Endodermal cell (in vitro differentiated cells): ENCODE measurements at regions not wholly inside any gene's neighbourhood (a gene's known extent, or its start where the extent isn't known, plus 50 kb on each side); places are given as distances from the start of the nearest gene placed in this dataset.

Source experiments
- DNase-seq: peaks from one replicate; pipeline ENCODE4 v3.0.0-alpha.2; 2017
- H3K27ac ChIP-seq: 2 replicates; pipeline ENCODE4 v1.5.1; 2013; ENCODE audit warnings: mild to moderate bottlenecking, low read depth, low read length, moderate library complexity
- H3K27me3 ChIP-seq: 2 replicates; pipeline ENCODE4 v1.6.1; 2013; ENCODE audit warnings: mild to moderate bottlenecking, low read length, moderate library complexity; ENCODE audit not compliant: insufficient read depth, control insufficient read depth, poor library complexity, severe bottlenecking
- H3K36me3 ChIP-seq: 2 replicates; pipeline ENCODE4 v1.7.0; 2013; ENCODE audit warnings: mild to moderate bottlenecking, low read length, moderate library complexity; ENCODE audit not compliant: control insufficient read depth, insufficient read depth
- H3K4me1 ChIP-seq: one replicate; pipeline ENCODE4 v1.7.0; 2013; ENCODE audit warnings: low read length; ENCODE audit not compliant: control insufficient read depth, insufficient read depth
- H3K4me3 ChIP-seq: 2 replicates; pipeline ENCODE4 v1.5.1; 2013; ENCODE audit warnings: mild to moderate bottlenecking, low read length, moderate library complexity
- H3K9ac ChIP-seq: 2 replicates; pipeline ENCODE4 v1.6.1; 2013; ENCODE audit warnings: mild to moderate bottlenecking, low read length, moderate library complexity; ENCODE audit not compliant: poor library complexity, severe bottlenecking; ENCODE audit errors: extremely low read depth
- H3K9me3 ChIP-seq: 2 replicates; pipeline ENCODE4 v1.6.1; 2013; ENCODE audit warnings: mild to moderate bottlenecking, low read length, moderate library complexity; ENCODE audit not compliant: control insufficient read depth
- H3K27ac Mint-ChIP-seq: 2 replicates; pipeline ENCODE4 v1.8.0; 2020; ENCODE audit warnings: mixed read lengths
- H3K27me3 Mint-ChIP-seq: 2 replicates; pipeline ENCODE4 v1.8.0; 2021; ENCODE audit warnings: mild to moderate bottlenecking, mixed read lengths; ENCODE audit not compliant: insufficient read depth
- H3K36me3 Mint-ChIP-seq: 2 replicates; pipeline ENCODE4 v1.8.0; 2020; ENCODE audit warnings: low read depth, mixed read lengths
- H3K4me1 Mint-ChIP-seq: 2 replicates; pipeline ENCODE4 v1.8.0; 2020; ENCODE audit warnings: mixed read lengths
- H3K4me3 Mint-ChIP-seq: 2 replicates; pipeline ENCODE4 v1.8.0; 2020; ENCODE audit warnings: mild to moderate bottlenecking, moderate library complexity, mixed read lengths
- H3K9me3 Mint-ChIP-seq: 2 replicates; pipeline ENCODE4 v1.8.0; 2020; ENCODE audit warnings: mild to moderate bottlenecking, mixed read lengths
- CTCF ChIP-seq: fragments of 200-600 bp; sonication (generic); conservative IDR thresholded peaks from 2 replicates; pipeline ENCODE4 v1.5.0; 2021; ENCODE audit warnings: antibody characterized with exemption, mild to moderate bottlenecking
- WGBS, 2 experiments: methylation state at CpG; one replicate each; pipeline versions ENCODE4 v1.1.5 to v1.1.7; 2013; ENCODE audit warnings: missing lambda C conversion rate in 2 of 2, mixed read lengths in 1 of 2; ENCODE audit not compliant: insufficient coverage in 1 of 2, insufficient read length in 1 of 2; 5-methylcytosine and 5-hydroxymethylcytosine counted together

GRCh38 chr1:104593413-104594187, 843.9 kb downstream of the AMY1C start:
- TF ChIP-seq CTCF = no peak
- peak; percentile 51 for DNase-seq
- peaks cover 7% of the 10 kb centered on the region for H3K4me1 Mint-ChIP-seq
- Histone ChIP-seq H3K9me3 (no peaks in the 10 kb centered on the region), H3K27ac (no peak overlapping the region), H3K9ac (no peak overlapping the region), H3K4me3 (no peak overlapping the region), H3K27me3 (no peaks in the 10 kb centered on the region), H3K36me3 (no peaks in the 10 kb centered on the region), H3K4me1 (peaks cover 5% of the 10 kb centered on the region)
- no peak overlapping the region for H3K4me3 Mint-ChIP-seq
- peaks cover 11% of the 10 kb centered on the region for H3K9me3 Mint-ChIP-seq
- no peaks in the 10 kb centered on the region for H3K36me3 Mint-ChIP-seq
- H3K27me3 Mint-ChIP-seq = peaks cover 3% of the 10 kb centered on the region
- WGBS, 2 experiments = 74 to 86% methylated on average over 4 of the region's 4 CpGs
- H3K27ac Mint-ChIP-seq = no peak overlapping the region

- Histone ChIP-seq H3K4me3 (peak overlapping the region; percentile 55), H3K27ac (no peak overlapping the region), H3K9ac (no peak overlapping the region), H3K36me3 (no peaks in the 10 kb centered on the region), H3K4me1 (no peaks in the 10 kb centered on the region), H3K27me3 (no peaks in the 10 kb centered on the region), H3K9me3 (peaks cover 47% of the 10 kb centered on the region)
- Mint-ChIP-seq H3K36me3 (peaks cover 14% of the 10 kb centered on the region), H3K4me3 (no peak overlapping the region), H3K27ac (no peak overlapping the region), H3K27me3 (no peaks in the 10 kb centered on the region), H3K4me1 (peaks cover 18% of the 10 kb centered on the region), H3K9me3 (peaks cover 50% of the 10 kb centered on the region)
- WGBS, 2 experiments = 92 to 100% methylated on average over 3 to 5 of the region's 5 CpGs
- TF ChIP-seq CTCF = no peak
- no peak for DNase-seq
Observed at GRCh38 chr1:104617474-104617873, 867.8 kb downstream of the AMY1C start.

GRCh38 chr1:104621221-104621620, 871.5 kb downstream of the AMY1C start:
- Histone ChIP-seq H3K36me3 (no peaks in the 10 kb centered on the region), H3K4me1 (no peaks in the 10 kb centered on the region), H3K4me3 (peak overlapping the region; percentile 19), H3K9me3 (peaks cover 35% of the 10 kb centered on the region), H3K27ac (no peak overlapping the region), H3K27me3 (no peaks in the 10 kb centered on the region), H3K9ac (no peak overlapping the region)
- Mint-ChIP-seq H3K27ac (peak overlapping the region; percentile 74), H3K36me3 (peaks cover 14% of the 10 kb centered on the region), H3K9me3 (peaks cover 36% of the 10 kb centered on the region), H3K27me3 (no peaks in the 10 kb centered on the region), H3K4me1 (peaks cover 18% of the 10 kb centered on the region), H3K4me3 (no peak overlapping the region)
- 36% methylated on average over 2 of the region's 2 CpGs; no CpG with 5 or more reads in 1 of the 2 experiments for WGBS, 2 experiments
- no peak for TF ChIP-seq CTCF
- no peak for DNase-seq
